HG02938 (cell line): ENCODE measurements at regions not wholly inside any gene's neighbourhood (a gene's known extent, or its start where the extent isn't known, plus 50 kb on each side); places are given as distances from the start of the nearest gene placed in this dataset.
"Not testable (repeated sequence)": the region's sequence is repeated elsewhere in the genome, so short reads cannot be mapped to it uniquely, and the experiment has no call there.

ENCODE experiments used
- ATAC-seq: cut with Tn5 transposase; IDR thresholded peaks from one replicate; pipeline ENCODE4 v1.9.1; 2021; ENCODE audit warnings: mild to moderate bottlenecking, moderate library complexity; ENCODE audit not compliant: unreplicated experiment

- no peak for ATAC-seq
Observed at GRCh38 chr2:16375351-16375750, 290.3 kb downstream of the CYRIA start.

GRCh38 chr2:16374671-16375070 lies 291.0 kb downstream of the CYRIA start:
- no peak for ATAC-seq

- ATAC-seq = no peak
Observed at GRCh38 chr2:16373341-16373740, 292.3 kb downstream of the CYRIA start.

GRCh38 chr2:16371751-16372150 lies 293.9 kb downstream of the CYRIA start:
- no peak for ATAC-seq

GRCh38 chr2:16368951-16369350 lies 296.7 kb downstream of the CYRIA start:
- no peak for ATAC-seq

- ATAC-seq = no peak
Observed at GRCh38 chr2:16368328-16368727, 297.3 kb downstream of the CYRIA start.

GRCh38 chr2:16365366-16365765 lies 300.3 kb downstream of the CYRIA start:
- ATAC-seq = no peak

GRCh38 chr2:16363581-16363980 lies 302.1 kb downstream of the CYRIA start:
- no peak for ATAC-seq

GRCh38 chr2:16362611-16363010 lies 303.0 kb downstream of the CYRIA start:
- ATAC-seq = no peak

- no peak for ATAC-seq
Observed at GRCh38 chr2:16361261-16361995, 304.2 kb downstream of the CYRIA start.

- ATAC-seq = no peak
Observed at GRCh38 chr2:16359961-16360360, 305.7 kb downstream of the CYRIA start.

- no peak for ATAC-seq
Observed at GRCh38 chr2:16357188-16357587, 308.4 kb downstream of the CYRIA start.

GRCh38 chr2:16351541-16351940 lies 314.1 kb downstream of the CYRIA start:
- no peak for ATAC-seq

- no peak for ATAC-seq
Observed at GRCh38 chr2:16351137-16351536, 314.5 kb downstream of the CYRIA start.

- no peak for ATAC-seq
Observed at GRCh38 chr2:16350211-16350610, 315.4 kb downstream of the CYRIA start.

- ATAC-seq = no peak
Observed at GRCh38 chr2:16349811-16350210, 315.8 kb downstream of the CYRIA start.

- ATAC-seq = no peak
Observed at GRCh38 chr2:16348821-16349515, 316.7 kb downstream of the CYRIA start.

- ATAC-seq = no peak
Observed at GRCh38 chr2:16346671-16347070, 319.0 kb downstream of the CYRIA start.

- not testable (repeated sequence) for ATAC-seq
Observed at GRCh38 chr2:16345231-16345630, 320.4 kb downstream of the CYRIA start.

GRCh38 chr2:16339206-16339605 lies 326.4 kb downstream of the CYRIA start:
- no peak for ATAC-seq

- no peak for ATAC-seq
Observed at GRCh38 chr2:16338026-16338425, 327.6 kb downstream of the CYRIA start.

- ATAC-seq = no peak
Observed at GRCh38 chr2:16336916-16337315, 328.7 kb downstream of the CYRIA start.
